Karpas-422 (cell line): ENCODE measurements at regions not wholly inside any gene's neighbourhood (a gene's known extent, or its start where the extent isn't known, plus 50 kb on each side); places are given as distances from the start of the nearest gene placed in this dataset.
"Not testable (repeated sequence)": the region's sequence is repeated elsewhere in the genome, so short reads cannot be mapped to it uniquely, and the experiment has no call there.

Source experiments
- DNase-seq: peaks from one replicate; pipeline ENCODE4 v3.0.0-alpha.2; 2015
- H2AFZ ChIP-seq: fragments of 200-600 bp; sonication (generic); 2 replicates; pipeline ENCODE4 v1.6.1; 2014; ENCODE audit warnings: antibody characterized with exemption, low read length, mixed read lengths
- H3K27ac ChIP-seq: fragments of 200-600 bp; sonication (generic); 2 replicates; pipeline ENCODE4 v1.5.1; 2014; ENCODE audit warnings: mild to moderate bottlenecking, low read length, moderate library complexity
- H3K27me3 ChIP-seq: fragments of 200-600 bp; sonication (generic); 2 replicates; pipeline ENCODE4 v1.6.1; 2014; ENCODE audit warnings: low read length, mixed read lengths
- H3K36me3 ChIP-seq: fragments of 200-600 bp; sonication (generic); 2 replicates; pipeline ENCODE4 v1.6.1; 2014; ENCODE audit warnings: low read length, mixed read lengths; ENCODE audit not compliant: insufficient read depth
- H3K4me1 ChIP-seq: fragments of 200-600 bp; sonication (generic); 2 replicates; pipeline ENCODE4 v1.6.1; 2014; ENCODE audit warnings: mild to moderate bottlenecking, low read length, mixed read lengths
- H3K4me2 ChIP-seq: fragments of 200-600 bp; sonication (generic); 2 replicates; pipeline ENCODE4 v1.6.1; 2014; ENCODE audit warnings: low read length, low read depth, mild to moderate bottlenecking; ENCODE audit not compliant: poor library complexity, severe bottlenecking
- H3K4me3 ChIP-seq: fragments of 200-600 bp; sonication (generic); 2 replicates; pipeline ENCODE4 v1.5.1; 2014; ENCODE audit warnings: mild to moderate bottlenecking, antibody characterized with exemption, low read length, mixed read lengths
- H3K79me2 ChIP-seq: fragments of 200-600 bp; sonication (generic); 2 replicates; pipeline ENCODE4 v1.6.1; 2014; ENCODE audit warnings: mild to moderate bottlenecking, low read length, mixed read lengths
- H3K9ac ChIP-seq: fragments of 200-600 bp; sonication (generic); 2 replicates; pipeline ENCODE4 v1.6.0; 2014; ENCODE audit warnings: low read length
- H3K9me2 ChIP-seq: fragments of 200-600 bp; sonication (generic), shearing (Covaris generic); replicated peaks from 2 replicates; pipeline ENCODE4 v1.6.0; 2014; ENCODE audit warnings: mild to moderate bottlenecking, low read length, moderate library complexity; ENCODE audit not compliant: insufficient read depth
- H3K9me3 ChIP-seq: fragments of 300-700, 200-600 bp; sonication (generic); 2 replicates; pipeline ENCODE4 v1.6.1; 2014; ENCODE audit warnings: low read length, mixed read lengths
- H4K20me1 ChIP-seq: fragments of 200-600 bp; sonication (generic); 2 replicates; pipeline ENCODE4 v1.6.1; 2014; ENCODE audit warnings: mild to moderate bottlenecking, antibody characterized with exemption, low read length, low read depth; ENCODE audit not compliant: insufficient read depth

DNA sequence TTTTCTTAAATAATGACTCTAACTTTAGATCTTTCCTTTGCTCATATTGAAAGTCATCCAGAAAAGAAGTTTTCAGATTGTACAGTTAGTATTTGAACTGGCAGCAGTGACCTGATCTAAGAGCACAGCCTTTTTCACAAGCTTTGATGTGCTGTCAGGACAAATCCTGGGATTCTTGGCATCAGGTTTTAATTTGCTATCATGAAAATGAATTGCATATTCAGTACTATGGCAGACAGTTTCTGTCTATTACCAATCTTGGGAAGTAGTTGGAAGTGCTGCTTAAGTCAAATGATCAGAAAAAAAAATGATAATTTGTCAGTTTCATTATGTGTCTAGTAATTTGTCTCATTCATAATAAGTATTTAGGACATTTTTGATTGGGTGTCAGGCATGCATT is 925.6 kb upstream of the ARRDC3 start:
- no peak overlapping the region for H3K9ac ChIP-seq
- no peak overlapping the region for H2AFZ ChIP-seq
- H3K4me3 ChIP-seq: no peak overlapping the region
- H3K4me1 ChIP-seq: no peaks in the 10 kb centered on the region
- H3K27ac ChIP-seq: no peak overlapping the region
- no peaks in the 10 kb centered on the region for H3K9me3 ChIP-seq
- H3K4me2 ChIP-seq: no peak overlapping the region
- no peaks in the 10 kb centered on the region for H4K20me1 ChIP-seq
- H3K79me2 ChIP-seq: no peaks in the 10 kb centered on the region
- no peaks in the 10 kb centered on the region for H3K9me2 ChIP-seq
- H3K27me3 ChIP-seq: no peaks in the 10 kb centered on the region
- no peaks in the 10 kb centered on the region for H3K36me3 ChIP-seq
- no peak for DNase-seq

GRCh38 chr5:92302356-92302755 is 919.2 kb upstream of the ARRDC3 start:
- not testable (repeated sequence) for H3K27ac ChIP-seq, H3K27me3 ChIP-seq, H3K9me2 ChIP-seq, H4K20me1 ChIP-seq, H3K79me2 ChIP-seq, H3K4me3 ChIP-seq, H2AFZ ChIP-seq, H3K36me3 ChIP-seq, H3K4me1 ChIP-seq, H3K4me2 ChIP-seq, H3K9me3 ChIP-seq, H3K9ac ChIP-seq, DNase-seq

DNA sequence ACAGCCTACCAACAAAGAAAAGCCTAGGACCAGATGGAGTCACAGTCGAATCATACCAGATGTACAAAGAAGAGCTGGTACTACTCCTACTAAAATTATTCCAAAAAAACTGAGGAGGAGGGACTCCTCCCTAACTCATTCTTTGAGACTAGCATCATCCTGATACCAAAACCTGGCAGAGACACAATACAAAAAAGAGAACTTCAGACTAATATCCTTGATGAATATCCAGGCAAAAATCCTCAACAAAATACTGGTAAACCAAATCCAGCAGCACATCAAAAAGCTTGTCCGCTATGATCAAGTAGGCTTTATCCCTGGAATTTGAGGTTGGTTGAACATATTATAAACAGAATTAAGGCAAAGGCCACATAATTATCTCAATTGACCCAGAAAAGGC is 900.4 kb upstream of the ARRDC3 start:
- no peak overlapping the region for H3K27ac ChIP-seq
- H3K9ac ChIP-seq: no peak overlapping the region
- H3K9me3 ChIP-seq: peaks cover 12% of the 10 kb centered on the region
- DNase-seq: no peak
- no peaks in the 10 kb centered on the region for H3K4me1 ChIP-seq
- no peak overlapping the region for H2AFZ ChIP-seq
- H3K9me2 ChIP-seq: no peaks in the 10 kb centered on the region
- H4K20me1 ChIP-seq: no peaks in the 10 kb centered on the region
- H3K27me3 ChIP-seq: no peaks in the 10 kb centered on the region
- no peak overlapping the region for H3K4me3 ChIP-seq
- H3K36me3 ChIP-seq: no peaks in the 10 kb centered on the region
- H3K79me2 ChIP-seq: no peaks in the 10 kb centered on the region
- H3K4me2 ChIP-seq: no peak overlapping the region

DNA sequence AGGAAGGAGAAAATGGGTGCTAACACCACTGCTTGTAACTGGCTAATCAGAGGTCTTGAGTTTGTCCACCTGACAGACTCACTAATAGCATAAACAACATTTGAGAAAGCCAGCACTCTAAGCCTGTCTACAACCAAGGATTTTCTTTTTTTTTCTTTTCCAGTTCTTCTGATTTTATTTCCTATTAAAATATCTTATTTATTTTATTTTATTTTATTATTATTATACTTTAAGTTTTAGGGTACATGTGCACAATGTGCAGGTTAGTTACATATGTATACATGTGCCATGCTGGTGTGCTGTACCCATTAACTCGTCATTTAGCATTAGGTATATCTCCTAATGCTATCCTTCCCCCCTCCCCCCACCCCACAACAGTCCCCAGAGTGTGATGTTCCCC is 888.6 kb upstream of the ARRDC3 start:
- not testable (repeated sequence) for H3K36me3 ChIP-seq, H3K4me1 ChIP-seq, H4K20me1 ChIP-seq, H3K27ac ChIP-seq, H2AFZ ChIP-seq, DNase-seq, H3K9me3 ChIP-seq, H3K4me3 ChIP-seq, H3K27me3 ChIP-seq, H3K79me2 ChIP-seq, H3K9me2 ChIP-seq, H3K4me2 ChIP-seq, H3K9ac ChIP-seq

- Histone ChIP-seq H2AFZ (no peak overlapping the region), H3K9ac (no peak overlapping the region)
These were observed 885.2 kb upstream of the ARRDC3 start for GRCh38 chr5:92268343-92268742.

DNA sequence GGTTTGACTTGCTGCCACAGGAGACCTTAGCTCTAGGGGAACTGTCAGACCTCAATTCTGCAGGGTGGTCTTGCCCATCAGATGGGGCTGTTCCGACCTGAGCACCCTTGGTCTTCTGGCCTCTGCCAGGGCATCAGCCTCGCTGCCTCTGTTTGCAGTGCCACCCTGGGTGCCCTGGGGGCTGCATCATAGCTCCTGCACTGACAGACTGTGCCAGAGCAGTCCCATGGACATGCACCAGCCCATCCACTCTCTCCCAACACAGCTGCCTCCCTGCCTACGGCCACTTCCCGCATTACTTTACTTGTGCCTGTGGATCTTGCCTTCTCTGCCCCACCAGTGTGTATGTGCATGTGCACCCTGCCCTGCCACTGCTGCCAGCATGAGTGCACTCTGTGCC is 884.7 kb upstream of the ARRDC3 start:
- H3K4me3 ChIP-seq: no peak overlapping the region
- H3K9me2 ChIP-seq: no peaks in the 10 kb centered on the region
- H2AFZ ChIP-seq: no peak overlapping the region
- no peaks in the 10 kb centered on the region for H4K20me1 ChIP-seq
- H3K27ac ChIP-seq: no peak overlapping the region
- no peaks in the 10 kb centered on the region for H3K4me1 ChIP-seq
- H3K36me3 ChIP-seq: no peaks in the 10 kb centered on the region
- H3K4me2 ChIP-seq: no peak overlapping the region
- H3K9ac ChIP-seq: no peak overlapping the region
- H3K79me2 ChIP-seq: no peaks in the 10 kb centered on the region
- DNase-seq: no peak
- H3K9me3 ChIP-seq: peaks cover 8% of the 10 kb centered on the region
- H3K27me3 ChIP-seq: no peaks in the 10 kb centered on the region

More at GRCh38 chr5:92268343-92268742, 885.2 kb upstream of the ARRDC3 start:
- H4K20me1 ChIP-seq: no peaks in the 10 kb centered on the region
- H3K9me3 ChIP-seq: peaks cover 8% of the 10 kb centered on the region
- no peaks in the 10 kb centered on the region for H3K79me2 ChIP-seq
- no peak overlapping the region for H3K4me2 ChIP-seq
- H3K36me3 ChIP-seq: no peaks in the 10 kb centered on the region
- H3K27me3 ChIP-seq: no peaks in the 10 kb centered on the region
- H3K9me2 ChIP-seq: no peaks in the 10 kb centered on the region
- H3K4me1 ChIP-seq: no peaks in the 10 kb centered on the region
- no peak overlapping the region for H3K27ac ChIP-seq
- no peak overlapping the region for H3K4me3 ChIP-seq
- DNase-seq: no peak

DNA sequence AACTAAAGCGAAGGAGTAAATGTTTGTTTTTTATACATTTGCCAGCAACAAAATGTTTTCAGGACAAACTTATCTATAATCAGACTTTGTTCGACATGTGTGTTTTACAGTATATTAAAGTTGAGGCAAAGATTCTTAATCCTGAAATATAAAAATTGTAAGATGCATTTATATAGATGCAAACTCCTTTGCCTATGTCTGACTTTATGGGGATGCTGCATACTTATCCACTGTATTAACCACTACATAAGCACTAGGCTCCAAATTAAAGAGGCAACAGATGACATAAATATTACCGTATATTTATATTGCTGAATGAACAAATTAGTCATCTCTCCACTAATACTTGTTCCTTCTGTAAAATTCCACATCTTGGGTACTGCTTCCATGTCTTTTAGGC is 882.7 kb upstream of the ARRDC3 start:
- H3K9me3 ChIP-seq: peaks cover 8% of the 10 kb centered on the region
- H3K9ac ChIP-seq: no peak overlapping the region
- H3K4me2 ChIP-seq: no peak overlapping the region

GRCh38 chr5:92255605-92256004 is 872.5 kb upstream of the ARRDC3 start:
- not testable (repeated sequence) for H3K9me2 ChIP-seq, H3K36me3 ChIP-seq, H3K4me3 ChIP-seq, H3K4me2 ChIP-seq, H3K27me3 ChIP-seq, H2AFZ ChIP-seq, H3K4me1 ChIP-seq, H3K9ac ChIP-seq, H3K27ac ChIP-seq, H4K20me1 ChIP-seq, H3K9me3 ChIP-seq, H3K79me2 ChIP-seq, DNase-seq

More for the DNA sequence above, 882.7 kb upstream of the ARRDC3 start:
- H3K79me2 ChIP-seq: no peaks in the 10 kb centered on the region
- H3K9me2 ChIP-seq: no peaks in the 10 kb centered on the region
- no peaks in the 10 kb centered on the region for H4K20me1 ChIP-seq
- no peaks in the 10 kb centered on the region for H3K4me1 ChIP-seq
- H2AFZ ChIP-seq: no peak overlapping the region
- no peaks in the 10 kb centered on the region for H3K36me3 ChIP-seq
- H3K27ac ChIP-seq: no peak overlapping the region
- no peak for DNase-seq
- no peaks in the 10 kb centered on the region for H3K27me3 ChIP-seq
- no peak overlapping the region for H3K4me3 ChIP-seq

DNA sequence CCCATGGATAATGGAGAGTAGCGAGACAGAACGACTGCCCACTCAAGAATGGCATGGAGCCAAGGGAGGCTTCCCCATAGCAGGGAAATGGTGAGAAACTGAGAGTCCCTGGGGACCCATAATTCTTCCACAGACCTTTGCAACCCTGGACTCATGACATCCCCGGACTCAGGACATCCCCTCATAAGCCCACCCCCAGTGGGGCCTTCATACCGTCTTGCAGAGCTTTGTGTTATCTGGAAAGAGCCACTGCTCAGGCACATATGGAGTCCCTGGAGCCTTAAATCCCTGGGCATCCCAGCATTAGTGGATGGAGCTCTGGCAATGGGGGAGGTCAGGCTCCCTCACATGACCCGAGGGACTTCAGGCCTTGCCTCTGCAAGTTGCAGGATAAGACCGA is 865.4 kb upstream of the ARRDC3 start:
- Histone ChIP-seq H4K20me1 (no peaks in the 10 kb centered on the region), H3K9ac (no peak overlapping the region), H3K27me3 (no peaks in the 10 kb centered on the region), H3K9me2 (no peaks in the 10 kb centered on the region), H3K4me2 (no peak overlapping the region), H3K36me3 (no peaks in the 10 kb centered on the region), H3K9me3 (peaks cover 24% of the 10 kb centered on the region), H3K4me3 (no peak overlapping the region), H3K4me1 (no peaks in the 10 kb centered on the region), H3K27ac (no peak overlapping the region), H2AFZ (no peak overlapping the region), H3K79me2 (no peaks in the 10 kb centered on the region)
- DNase-seq: no peak
